ENCODE measurements at regions not wholly inside any gene's neighbourhood (a gene's known extent, or its start where the extent isn't known, plus 50 kb on each side); places are given as distances from the start of the nearest gene placed in this dataset.
A peak's percentile ranks its signal among the peaks of the same experiment; 100 is the strongest.

GRCh38 chr10:91082447-91082846 lies 138.0 kb upstream of the PCGF5 start:
- no peak for DNase-seq
- H3K27ac ChIP-seq (ENCODE audit: low read length), result no peak overlapping the region
- no peaks in the 10 kb centered on the region for H3K79me2 ChIP-seq (ENCODE audit: insufficient read depth, low read length)
- H4K20me1 ChIP-seq (ENCODE audit: insufficient read depth, low read length), result no peaks in the 10 kb centered on the region
- H3K4me2 ChIP-seq (ENCODE audit: insufficient read depth, low read length), result no peak overlapping the region
- no peak overlapping the region for H3K4me3 ChIP-seq (ENCODE audit: low read depth in 1 of 2, low read length in 2 of 2)
- H3K9ac ChIP-seq (ENCODE audit: low read depth, low read length), result no peak overlapping the region
- peaks cover 8% of the 10 kb centered on the region for H3K4me1 ChIP-seq (ENCODE audit: insufficient read depth, low read length)
- ATAC-seq (ENCODE audit: insufficient read depth, low read depth), result no peak
- H3K36me3 ChIP-seq (ENCODE audit: insufficient read depth, low read length), result no peaks in the 10 kb centered on the region
- no peak overlapping the region for H2AFZ ChIP-seq (ENCODE audit: low read depth, low read length)
- H3K27me3 ChIP-seq (ENCODE audit: insufficient read depth, low read length, poor library complexity), result no peaks in the 10 kb centered on the region
- no peak for TF ChIP-seq EZH2 (IDR thresholded peaks at IDR 0.05; ENCODE audit: borderline replicate concordance, low read depth, low read length, severe bottlenecking)
- TF ChIP-seq CTCF (IDR thresholded peaks at IDR 0.05; ENCODE audit: borderline replicate concordance, extremely low read depth, low read length, poor library complexity, severe bottlenecking), result no peak
- H3K9me3 ChIP-seq (ENCODE audit: insufficient read depth, low read length, severe bottlenecking), result no peaks in the 10 kb centered on the region

- DNase-seq (no peak), ATAC-seq (ENCODE audit: insufficient read depth, low read depth) (peak; percentile 73)
- H3K27ac ChIP-seq (ENCODE audit: low read length), result 0 out of 2 replicates have a peak overlapping the region, but pooled peaks have one; percentile 5
- peaks cover 12% of the 10 kb centered on the region for H3K9me3 ChIP-seq (ENCODE audit: insufficient read depth, low read length, severe bottlenecking)
- H4K20me1 ChIP-seq (ENCODE audit: insufficient read depth, low read length), result no peaks in the 10 kb centered on the region
- no peaks in the 10 kb centered on the region for H3K79me2 ChIP-seq (ENCODE audit: insufficient read depth, low read length)
- TF ChIP-seq CTCF (IDR thresholded peaks at IDR 0.05; ENCODE audit: borderline replicate concordance, extremely low read depth, low read length, poor library complexity, severe bottlenecking) (peak; percentile 50), EZH2 (IDR thresholded peaks at IDR 0.05; ENCODE audit: borderline replicate concordance, low read depth, low read length, severe bottlenecking) (no peak)
- 0 out of 2 replicates have a peak overlapping the region, but pooled peaks have one; percentile 38 for H2AFZ ChIP-seq (ENCODE audit: low read depth, low read length)
- H3K27me3 ChIP-seq (ENCODE audit: insufficient read depth, low read length, poor library complexity), result no peaks in the 10 kb centered on the region
- H3K4me3 ChIP-seq (ENCODE audit: low read depth in 1 of 2, low read length in 2 of 2), result no peak overlapping the region
- no peak overlapping the region for H3K9ac ChIP-seq (ENCODE audit: low read depth, low read length)
- H3K36me3 ChIP-seq (ENCODE audit: insufficient read depth, low read length), result no peaks in the 10 kb centered on the region
- peaks cover 20% of the 10 kb centered on the region for H3K4me1 ChIP-seq (ENCODE audit: insufficient read depth, low read length)
- H3K4me2 ChIP-seq (ENCODE audit: insufficient read depth, low read length), result no peak overlapping the region
Measured at GRCh38 chr10:91088300-91089140, 131.9 kb upstream of the PCGF5 start.

GRCh38 chr10:91090761-91091529 lies 129.5 kb upstream of the PCGF5 start:
- Histone ChIP-seq H2AFZ (ENCODE audit: low read depth, low read length) (no peak overlapping the region), H3K4me2 (ENCODE audit: insufficient read depth, low read length) (no peak overlapping the region), H3K4me1 (ENCODE audit: insufficient read depth, low read length) (peaks cover 20% of the 10 kb centered on the region), H4K20me1 (ENCODE audit: insufficient read depth, low read length) (no peaks in the 10 kb centered on the region), H3K27ac (ENCODE audit: low read length) (peak overlapping the region; percentile 13), H3K4me3 (ENCODE audit: low read depth in 1 of 2, low read length in 2 of 2) (no peak overlapping the region), H3K79me2 (ENCODE audit: insufficient read depth, low read length) (no peaks in the 10 kb centered on the region), H3K9me3 (ENCODE audit: insufficient read depth, low read length, severe bottlenecking) (peaks cover 15% of the 10 kb centered on the region), H3K27me3 (ENCODE audit: insufficient read depth, low read length, poor library complexity) (no peaks in the 10 kb centered on the region), H3K9ac (ENCODE audit: low read depth, low read length) (no peak overlapping the region), H3K36me3 (ENCODE audit: insufficient read depth, low read length) (no peaks in the 10 kb centered on the region)
- ATAC-seq (ENCODE audit: insufficient read depth, low read depth) (peak; percentile 67), DNase-seq (peak; percentile 37)
- no peak for TF ChIP-seq EZH2 (IDR thresholded peaks at IDR 0.05; ENCODE audit: borderline replicate concordance, low read depth, low read length, severe bottlenecking)
- peak; percentile 62 for TF ChIP-seq CTCF (IDR thresholded peaks at IDR 0.05; ENCODE audit: borderline replicate concordance, extremely low read depth, low read length, poor library complexity, severe bottlenecking)
